ENCODE measurements at regions not wholly inside any gene's neighbourhood (a gene's known extent, or its start where the extent isn't known, plus 50 kb on each side); places are given as distances from the start of the nearest gene placed in this dataset.
"Not testable (repeated sequence)": the region's sequence is repeated elsewhere in the genome, so short reads cannot be mapped to it uniquely, and the experiment has no call there.

- ATAC-seq (no peak), DNase-seq (no peak)
- intact Hi-C loops (cut with micrococcal nuclease): no loop called here
Observed at GRCh38 chr3:153746211-153746610, 375.0 kb upstream of the ARHGEF26 start.

- ATAC-seq (no peak), DNase-seq (no peak)
- intact Hi-C loops (cut with micrococcal nuclease): no loop called here
Observed at GRCh38 chr3:153749070-153749610, 372.1 kb upstream of the ARHGEF26 start.

GRCh38 chr3:153752405-153753027 is 368.7 kb upstream of the ARHGEF26 start:
- intact Hi-C loops (cut with micrococcal nuclease): no loop called here
- DNase-seq (no peak), ATAC-seq (no peak)

- intact Hi-C loops (cut with micrococcal nuclease): no loop called here
- DNase-seq (no peak), ATAC-seq (no peak)
Observed at GRCh38 chr3:153753035-153753434, 368.2 kb upstream of the ARHGEF26 start.

- intact Hi-C loops (cut with micrococcal nuclease): no loop called here
- DNase-seq (no peak), ATAC-seq (no peak)
Observed at GRCh38 chr3:153756816-153757215, 364.4 kb upstream of the ARHGEF26 start.

DNA sequence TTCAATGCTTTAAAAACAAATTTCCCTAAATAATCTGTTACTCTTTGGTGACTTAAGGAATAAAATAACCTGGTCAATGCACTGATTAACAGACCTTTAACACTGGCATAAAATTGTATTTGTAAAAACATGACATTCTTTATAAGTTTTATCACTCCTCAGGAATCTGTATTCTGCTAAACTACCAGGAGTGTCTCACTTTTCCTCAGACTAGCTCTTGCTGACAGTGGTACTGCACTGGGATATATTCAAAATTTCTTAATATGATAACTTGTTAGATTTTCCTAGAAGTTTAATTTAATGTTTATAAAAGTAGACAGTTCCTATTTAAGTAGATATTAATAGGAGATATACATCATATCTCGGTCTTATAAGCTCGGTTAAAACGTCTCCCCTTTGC is 363.4 kb upstream of the ARHGEF26 start:
- DNase-seq: no peak
- no peak for ATAC-seq
- intact Hi-C loops (cut with micrococcal nuclease): no loop called here

DNA sequence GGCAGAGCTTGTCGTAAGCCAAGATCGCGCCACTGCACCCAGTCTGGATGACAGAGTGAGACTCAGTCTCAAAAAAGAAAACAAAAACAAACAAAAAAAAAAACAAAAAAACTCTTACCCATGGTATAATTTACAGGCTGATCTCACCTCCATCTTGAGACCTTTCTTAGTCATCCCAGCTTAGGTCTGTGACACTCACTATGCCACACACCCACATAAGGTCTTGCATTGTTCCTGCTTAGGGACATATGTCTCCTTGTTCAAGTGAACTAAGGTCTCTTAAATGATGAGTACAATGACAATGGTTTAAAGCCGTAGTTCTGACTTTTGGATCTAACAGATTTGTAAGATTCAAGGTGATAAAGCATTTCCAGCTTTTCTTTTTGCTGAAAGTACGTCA is 360.2 kb upstream of the ARHGEF26 start:
- DNase-seq (no peak), ATAC-seq (no peak)
- intact Hi-C loops (cut with micrococcal nuclease): no loop called here

- intact Hi-C loops (cut with micrococcal nuclease): no loop called here
- ATAC-seq (no peak), DNase-seq (no peak)
Observed at GRCh38 chr3:153762411-153763235, 358.6 kb upstream of the ARHGEF26 start.

- ATAC-seq (no peak), DNase-seq (no peak)
- intact Hi-C loops (cut with micrococcal nuclease): loop anchor here (5.0 kb wide), 2 partner anchors 726 to 741 kb away; no protein-coding TSS in a partner anchor
Observed at GRCh38 chr3:153767601-153768560, 353.3 kb upstream of the ARHGEF26 start.

DNA sequence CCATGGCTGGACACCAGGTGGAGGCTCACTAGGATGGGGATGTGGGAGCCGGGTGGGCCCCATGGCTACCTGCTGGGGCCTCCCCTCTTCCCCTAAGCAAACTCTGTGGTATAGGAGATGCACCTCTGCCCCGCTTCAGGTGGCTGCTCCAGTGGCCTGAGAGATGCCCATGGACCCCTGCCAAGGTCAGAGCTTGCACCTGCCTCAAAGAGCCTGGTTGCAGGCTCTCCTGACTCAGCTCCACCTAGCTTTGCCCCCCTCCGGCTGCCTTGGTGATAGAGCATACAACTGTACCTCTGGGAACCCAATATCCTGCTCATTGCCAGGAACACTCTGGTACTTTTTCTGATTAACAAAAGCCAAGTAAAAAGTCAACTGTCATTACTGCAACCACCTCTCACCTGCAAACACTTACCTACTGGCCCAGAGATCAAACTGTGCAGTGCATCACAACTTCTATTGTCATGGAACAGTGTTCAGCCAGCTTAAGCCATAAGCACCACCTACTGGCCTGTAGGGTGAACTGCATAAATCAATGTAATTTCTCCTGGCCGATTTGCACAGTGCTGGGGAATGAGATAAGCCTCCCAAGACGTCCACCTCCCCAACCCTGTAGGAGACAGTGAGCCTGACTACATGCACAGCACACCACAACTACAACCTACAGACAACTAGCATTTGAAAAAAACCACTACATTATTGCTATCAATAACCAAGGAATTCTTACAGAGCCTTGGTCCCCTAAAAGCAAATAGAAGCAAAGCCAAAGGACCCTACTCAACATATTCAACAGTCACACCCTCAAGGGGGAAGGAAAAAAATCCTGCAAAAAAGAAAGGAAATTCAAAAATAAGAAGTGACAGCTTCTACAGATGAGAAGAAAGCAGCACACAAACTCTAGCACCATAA is 352.4 kb upstream of the ARHGEF26 start:
- DNase-seq (no peak), ATAC-seq (peak; percentile 74)
- intact Hi-C loops (cut with micrococcal nuclease): loop anchor here (5.0 kb wide), 2 partner anchors 727 to 742 kb away; no protein-coding TSS in a partner anchor

- intact Hi-C loops (cut with micrococcal nuclease): no loop called here
- no peak for DNase-seq
- peak; percentile 91 for ATAC-seq
Observed at GRCh38 chr3:153783106-153783505, 338.1 kb upstream of the ARHGEF26 start.

DNA sequence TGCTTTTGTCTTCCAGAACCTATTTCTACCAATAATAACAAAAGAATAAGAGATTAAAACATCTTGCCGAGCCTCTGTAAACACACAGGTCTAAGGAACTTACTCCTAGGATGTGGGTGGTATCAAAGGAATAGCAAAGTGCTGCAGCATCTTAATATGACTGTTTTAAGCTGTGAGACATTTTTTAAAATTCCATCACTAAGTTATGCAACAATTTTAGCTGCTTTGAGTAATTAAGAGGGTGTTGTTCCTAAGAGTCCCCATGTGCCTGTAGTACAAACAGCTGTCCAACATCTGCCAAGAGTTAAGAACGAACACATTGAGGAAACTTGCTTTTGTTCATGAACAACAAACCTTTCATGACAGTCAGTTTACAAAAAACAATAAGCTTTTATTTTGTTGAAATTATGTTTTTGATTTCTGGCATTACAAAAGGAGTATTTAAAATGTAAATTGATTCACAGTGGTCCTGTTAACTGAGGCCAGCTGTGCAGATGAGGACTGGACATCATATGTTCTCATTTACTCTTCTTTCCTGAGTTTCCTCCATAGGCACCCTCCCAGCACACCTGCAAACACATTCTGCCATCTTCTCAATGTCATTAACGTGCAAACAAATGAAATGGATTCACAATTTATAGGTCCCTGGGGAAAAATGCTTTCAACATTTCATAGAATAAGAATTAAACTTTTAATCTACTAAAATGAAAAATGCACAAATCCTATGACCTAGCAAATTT is 337.3 kb upstream of the ARHGEF26 start:
- intact Hi-C loops (cut with micrococcal nuclease): no loop called here
- peak; percentile 92 for ATAC-seq

DNA sequence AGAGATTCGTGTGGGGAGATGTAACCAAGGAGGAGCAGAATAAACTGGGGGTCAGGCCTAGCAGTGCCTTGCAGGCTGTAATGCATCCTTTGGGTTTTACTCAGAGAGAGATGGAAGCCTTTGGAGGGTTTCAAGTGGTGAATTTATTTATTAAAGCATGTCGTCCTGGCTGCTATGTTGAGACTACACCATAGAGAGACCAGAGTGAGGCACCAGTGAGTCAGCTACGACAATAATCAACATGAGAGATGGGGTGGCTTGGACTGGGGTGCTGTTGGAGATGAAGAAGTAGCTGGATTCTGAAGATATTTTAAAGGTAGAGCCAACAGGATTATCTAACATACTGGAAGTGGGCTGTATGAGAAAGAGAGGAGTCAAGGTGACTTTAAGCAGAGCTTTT is 335.3 kb upstream of the ARHGEF26 start:
- DNase-seq (no peak), ATAC-seq (no peak)
- intact Hi-C loops (cut with micrococcal nuclease): no loop called here

More for the DNA sequence above, 337.3 kb upstream of the ARHGEF26 start:
- no peak for DNase-seq

DNA sequence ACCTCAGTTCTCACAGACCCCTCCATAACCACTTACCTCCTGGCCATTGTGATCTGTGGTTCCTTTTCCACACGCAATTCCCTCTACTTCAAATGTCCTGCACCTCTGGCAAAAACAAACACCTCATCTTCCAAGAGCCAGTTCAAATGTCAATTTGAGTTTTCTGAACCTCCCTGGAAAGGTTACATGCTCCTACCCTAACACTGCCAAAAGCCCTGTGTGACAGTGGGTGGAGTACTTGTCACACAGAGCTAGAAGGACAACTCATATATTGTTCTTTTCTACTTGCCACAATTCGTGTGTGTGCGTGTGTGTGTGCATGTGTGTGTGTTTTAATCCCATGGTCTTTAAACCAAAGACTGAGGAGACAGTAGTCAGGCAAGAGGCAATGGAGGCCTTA is 331.8 kb upstream of the ARHGEF26 start:
- intact Hi-C loops (cut with micrococcal nuclease): no loop called here
- ATAC-seq (no peak), DNase-seq (no peak)

- intact Hi-C loops (cut with micrococcal nuclease); ATAC-seq; DNase-seq: not testable (repeated sequence)
Observed at GRCh38 chr3:153797056-153797455, 324.1 kb upstream of the ARHGEF26 start.

DNA sequence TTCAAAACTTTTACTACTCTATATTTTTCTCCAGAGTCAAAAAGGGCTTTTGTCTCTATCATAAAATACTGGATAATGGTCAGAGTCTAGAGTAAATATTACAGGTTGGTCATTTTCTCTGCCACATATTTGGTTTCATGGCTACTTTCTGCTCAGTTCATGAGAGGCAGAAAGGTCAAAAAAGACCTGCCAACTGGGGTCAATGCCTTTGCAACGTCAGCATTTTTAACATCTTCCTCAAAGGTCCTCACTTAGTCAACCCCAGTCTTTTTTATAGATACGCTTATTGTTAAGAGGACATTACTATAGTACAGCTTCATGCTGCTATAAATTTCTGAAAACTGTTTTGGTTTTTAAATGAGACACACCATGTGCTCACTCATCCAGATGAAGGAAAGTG is 312.1 kb upstream of the ARHGEF26 start:
- ATAC-seq: no peak
- DNase-seq: no peak
- intact Hi-C loops (cut with micrococcal nuclease): no loop called here

DNA sequence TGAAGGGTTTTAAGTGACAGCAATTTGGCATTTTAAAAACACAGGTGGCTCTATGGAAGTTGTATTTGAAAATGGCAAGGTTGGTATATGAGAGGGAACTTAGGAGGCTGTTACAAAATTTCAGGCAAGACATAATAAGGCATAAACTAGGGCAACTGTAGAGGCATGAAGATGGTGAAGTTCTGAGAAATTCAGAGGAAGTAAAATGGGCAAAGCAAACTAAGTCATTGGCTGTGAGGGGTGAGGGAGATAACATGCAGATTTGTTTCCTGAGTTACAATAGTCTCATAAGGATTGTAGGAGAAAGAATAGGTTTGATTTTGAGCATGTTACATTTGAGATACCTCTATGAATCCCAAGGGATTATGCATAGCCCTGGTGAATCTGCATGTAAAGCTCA is 302.9 kb upstream of the ARHGEF26 start:
- intact Hi-C loops (cut with micrococcal nuclease): no loop called here
- no peak for ATAC-seq
- DNase-seq: no peak

DNA sequence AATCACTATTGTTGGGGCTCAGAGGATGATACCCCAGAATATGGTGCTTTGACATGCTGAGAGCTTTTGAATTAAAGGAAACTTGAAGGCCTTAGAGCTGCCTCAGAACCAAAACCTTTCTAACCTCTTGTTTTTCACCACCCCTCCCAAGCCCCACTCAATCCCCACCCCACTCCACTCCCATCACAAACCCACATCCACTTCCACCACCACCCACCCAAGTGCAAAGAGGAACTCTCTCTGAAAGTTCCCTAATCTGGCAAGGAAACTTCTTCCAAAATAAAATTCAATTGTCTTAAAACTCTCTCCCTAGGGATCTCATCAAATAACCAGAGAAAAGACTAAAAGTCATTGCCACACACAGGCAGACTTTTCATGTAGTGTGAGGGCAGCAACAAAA is 301.2 kb upstream of the ARHGEF26 start:
- intact Hi-C loops (cut with micrococcal nuclease): no loop called here
- DNase-seq (no peak), ATAC-seq (no peak)

All from left ventricle myocardium superior (tissue), 1 donor.